ENCODE measurements at regions not wholly inside any gene's neighbourhood (a gene's known extent, or its start where the extent isn't known, plus 50 kb on each side); places are given as distances from the start of the nearest gene placed in this dataset.

DNA sequence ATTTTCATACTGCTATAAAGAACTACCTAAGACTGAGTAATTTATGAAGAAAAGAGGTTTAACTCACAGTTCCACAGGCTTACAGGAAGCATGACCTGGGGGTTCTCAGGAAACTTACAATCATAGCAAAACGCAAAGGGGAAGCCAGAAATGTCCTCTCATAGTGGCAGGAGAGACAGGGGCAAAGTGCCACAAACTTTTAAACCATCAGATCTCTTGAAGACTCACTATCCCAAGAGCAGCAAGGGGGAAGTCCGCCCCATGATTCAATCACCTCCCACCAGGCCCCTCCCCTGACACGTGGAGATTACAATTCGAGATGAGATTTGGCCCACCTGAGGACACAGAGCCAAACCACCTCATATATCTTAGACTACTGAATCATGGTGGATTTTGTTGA is 198.7 kb downstream of the KCTD12 start:
- TF ChIP-seq POLR2AphosphoS5 (IDR thresholded peaks at IDR 0.05; ENCODE audit: borderline replicate concordance, low read depth, low read length) (no peak), EZH2 (IDR thresholded peaks at IDR 0.05) (no peak), FOXP2 (optimal IDR thresholded peaks at IDR 0.05; ENCODE audit: control extremely low read depth, extremely low read length, insufficient read depth) (no peak)
